ENCODE measurements at regions not wholly inside any gene's neighbourhood (a gene's known extent, or its start where the extent isn't known, plus 50 kb on each side); places are given as distances from the start of the nearest gene placed in this dataset.

- no peak overlapping the region for H3K4me3 ChIP-seq (ENCODE audit: low read depth, poor library complexity, severe bottlenecking)
- intact Hi-C loops (cut with DNase I; ENCODE audit: low total_unique reads), result no loop called here
- 79 to 83% methylated on average over 13 of the region's 13 CpGs for WGBS, 2 donors
- no peak for TF ChIP-seq POLR2A (IDR thresholded peaks at IDR 0.05)
- TF ChIP-seq, protein P1, sequence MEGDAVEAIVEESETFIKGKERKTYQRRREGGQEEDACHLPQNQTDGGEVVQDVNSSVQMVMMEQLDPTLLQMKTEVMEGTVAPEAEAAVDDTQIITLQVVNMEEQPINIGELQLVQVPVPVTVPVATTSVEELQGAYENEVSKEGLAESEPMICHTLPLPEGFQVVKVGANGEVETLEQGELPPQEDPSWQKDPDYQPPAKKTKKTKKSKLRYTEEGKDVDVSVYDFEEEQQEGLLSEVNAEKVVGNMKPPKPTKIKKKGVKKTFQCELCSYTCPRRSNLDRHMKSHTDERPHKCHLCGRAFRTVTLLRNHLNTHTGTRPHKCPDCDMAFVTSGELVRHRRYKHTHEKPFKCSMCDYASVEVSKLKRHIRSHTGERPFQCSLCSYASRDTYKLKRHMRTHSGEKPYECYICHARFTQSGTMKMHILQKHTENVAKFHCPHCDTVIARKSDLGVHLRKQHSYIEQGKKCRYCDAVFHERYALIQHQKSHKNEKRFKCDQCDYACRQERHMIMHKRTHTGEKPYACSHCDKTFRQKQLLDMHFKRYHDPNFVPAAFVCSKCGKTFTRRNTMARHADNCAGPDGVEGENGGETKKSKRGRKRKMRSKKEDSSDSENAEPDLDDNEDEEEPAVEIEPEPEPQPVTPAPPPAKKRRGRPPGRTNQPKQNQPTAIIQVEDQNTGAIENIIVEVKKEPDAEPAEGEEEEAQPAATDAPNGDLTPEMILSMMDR (IDR thresholded peaks at IDR 0.05), result no peak
- no peak for DNase-seq (ENCODE audit: low spot score in 2 of 2)
Measured at GRCh38 chr2:494853-495252, 182.4 kb downstream of the TMEM18 start.

DNA sequence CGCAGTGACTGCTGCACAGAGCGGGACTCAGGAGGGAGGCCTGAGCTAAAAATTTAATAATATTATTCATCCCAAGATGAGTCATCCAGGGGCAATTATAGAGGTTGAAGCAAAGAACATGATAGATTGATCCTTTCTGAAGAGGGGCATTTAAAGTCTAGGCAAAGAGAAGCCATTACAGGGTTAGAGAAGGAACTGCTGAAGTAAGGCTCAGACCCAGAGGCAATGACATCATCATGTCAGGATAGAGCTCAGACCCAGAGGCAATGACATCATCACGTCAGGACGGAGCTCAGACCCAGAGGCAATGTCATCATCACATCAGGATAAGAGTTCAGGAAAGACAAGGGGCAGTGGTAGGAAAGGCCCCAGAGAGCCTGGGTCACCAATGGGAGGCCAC, 184.0 kb downstream of the TMEM18 start:
- TF ChIP-seq, protein P1 (IDR thresholded peaks at IDR 0.05), result no peak
- no peak for TF ChIP-seq POLR2A (IDR thresholded peaks at IDR 0.05)
- intact Hi-C loops (cut with DNase I; ENCODE audit: low total_unique reads), result no loop called here
- no peak overlapping the region for H3K4me3 ChIP-seq (ENCODE audit: low read depth, poor library complexity, severe bottlenecking)
- DNase-seq (ENCODE audit: low spot score in 2 of 2), result peak in 1 of 2 donors; percentile 31
- 68 to 70% methylated on average over 4 of the region's 4 CpGs for WGBS, 2 donors

DNA sequence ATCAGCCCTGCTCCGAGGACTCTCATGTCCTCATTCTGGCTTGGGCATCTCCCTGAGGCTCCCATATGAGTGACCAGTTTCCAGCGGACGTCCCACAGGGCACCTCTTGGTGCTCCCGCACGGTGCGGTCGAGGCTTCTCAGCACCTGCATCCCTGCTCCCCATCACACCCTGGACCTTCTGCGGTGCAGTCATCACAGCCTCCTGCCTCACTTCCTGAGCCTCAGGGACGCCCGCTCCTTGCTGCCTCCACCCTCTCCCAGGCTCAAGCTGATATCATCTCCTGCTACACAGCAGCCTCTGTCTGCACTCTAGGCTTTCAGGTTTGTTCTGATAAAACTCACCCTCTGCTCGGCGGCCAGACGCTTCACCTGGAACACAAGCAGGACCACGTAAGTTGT, 185.0 kb downstream of the TMEM18 start:
- no peak for DNase-seq (ENCODE audit: low spot score in 2 of 2)
- WGBS, 2 donors, result 80 to 81% methylated on average over 14 of the region's 14 CpGs
- TF ChIP-seq POLR2A (IDR thresholded peaks at IDR 0.05), result no peak
- TF ChIP-seq, protein P1 (IDR thresholded peaks at IDR 0.05), result no peak
- intact Hi-C loops (cut with DNase I; ENCODE audit: low total_unique reads), result no loop called here
- no peak overlapping the region for H3K4me3 ChIP-seq (ENCODE audit: low read depth, poor library complexity, severe bottlenecking)

DNA sequence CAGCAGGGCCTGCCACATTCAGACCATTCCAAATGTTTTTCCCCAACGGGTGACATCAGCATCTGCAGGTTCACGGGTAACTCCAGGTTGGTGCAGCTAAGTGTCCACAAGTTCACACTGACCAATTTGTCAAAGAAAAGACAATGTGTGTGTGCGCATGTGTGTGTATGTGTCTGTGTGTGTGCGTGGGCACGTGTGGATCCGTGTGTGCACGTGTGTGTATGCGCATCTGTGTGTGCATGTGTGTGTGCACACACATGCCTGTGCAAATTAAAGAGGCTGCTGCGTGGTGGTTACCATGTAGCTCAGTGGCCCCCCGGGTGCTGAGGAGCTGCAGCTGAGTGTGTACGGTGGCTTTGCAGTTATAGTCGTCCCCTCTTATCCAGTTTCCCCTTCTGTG, 187.4 kb downstream of the TMEM18 start:
- DNase-seq (ENCODE audit: low spot score in 2 of 2), result no peak
- intact Hi-C loops (cut with DNase I; ENCODE audit: low total_unique reads), result no loop called here
- 90% methylated on average over 12 of the region's 12 CpGs for WGBS, 2 donors
- TF ChIP-seq, protein P1 (IDR thresholded peaks at IDR 0.05), result no peak
- TF ChIP-seq POLR2A (IDR thresholded peaks at IDR 0.05), result no peak
- H3K4me3 ChIP-seq (ENCODE audit: low read depth, poor library complexity, severe bottlenecking), result no peak overlapping the region

DNA sequence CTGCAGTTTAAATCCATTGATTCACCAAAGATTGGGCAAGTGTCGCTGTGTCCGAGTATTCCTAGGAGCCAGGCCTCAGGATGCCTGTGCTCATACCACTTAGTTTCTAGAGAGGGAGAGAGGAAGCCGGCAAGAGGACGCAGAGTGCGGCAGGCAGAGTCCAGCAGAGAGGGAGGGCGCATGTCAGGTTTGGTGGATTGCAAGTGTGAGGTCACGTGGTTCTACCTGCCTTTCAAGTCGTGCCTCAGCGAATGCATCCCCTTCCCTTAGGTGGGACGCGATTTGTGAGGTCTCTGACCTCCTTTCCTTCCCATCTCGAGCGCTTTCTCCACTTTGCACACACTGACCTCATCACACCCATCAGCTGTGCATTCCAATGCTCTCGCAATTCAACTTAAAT, 188.1 kb downstream of the TMEM18 start:
- TF ChIP-seq, protein P1 (IDR thresholded peaks at IDR 0.05), result no peak
- no peak for TF ChIP-seq POLR2A (IDR thresholded peaks at IDR 0.05)
- no peak for DNase-seq (ENCODE audit: low spot score in 2 of 2)
- no peak overlapping the region for H3K4me3 ChIP-seq (ENCODE audit: low read depth, poor library complexity, severe bottlenecking)
- 76 to 82% methylated on average over 14 of the region's 14 CpGs for whole genome bisulfite sequencing, 2 donors
- intact Hi-C loops (cut with DNase I; ENCODE audit: low total_unique reads), result no loop called here
